GM18508 (cell line): ENCODE measurements at regions not wholly inside any gene's neighbourhood (a gene's known extent, or its start where the extent isn't known, plus 50 kb on each side); places are given as distances from the start of the nearest gene placed in this dataset.
"Not testable (repeated sequence)": the region's sequence is repeated elsewhere in the genome, so short reads cannot be mapped to it uniquely, and the experiment has no call there.

ENCODE experiments used
- ATAC-seq: cut with Tn5 transposase; IDR thresholded peaks from one replicate; pipeline ENCODE4 v1.9.1; 2021; ENCODE audit warnings: moderate number of reproducible peaks; ENCODE audit not compliant: insufficient read depth, unreplicated experiment

DNA sequence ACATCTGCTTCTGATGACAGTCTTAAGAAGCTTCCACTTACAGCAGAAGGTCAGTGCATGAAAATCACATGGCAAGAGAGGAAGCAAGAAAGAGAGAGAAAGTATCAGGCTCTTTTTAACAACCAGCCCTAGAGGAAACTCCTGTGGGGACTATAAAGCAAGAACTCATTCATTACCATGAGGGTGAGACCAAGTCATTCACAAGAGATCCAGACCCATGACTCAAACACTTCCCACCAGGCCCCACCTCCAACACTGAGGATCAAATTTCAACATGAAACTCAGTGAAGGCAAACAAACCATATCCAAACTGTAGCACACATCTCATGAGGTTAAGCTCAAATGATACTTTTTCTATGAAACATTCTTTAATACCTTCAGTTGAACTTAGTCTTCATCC is 643.2 kb upstream of the SYNCRIP start:
- no peak for ATAC-seq

DNA sequence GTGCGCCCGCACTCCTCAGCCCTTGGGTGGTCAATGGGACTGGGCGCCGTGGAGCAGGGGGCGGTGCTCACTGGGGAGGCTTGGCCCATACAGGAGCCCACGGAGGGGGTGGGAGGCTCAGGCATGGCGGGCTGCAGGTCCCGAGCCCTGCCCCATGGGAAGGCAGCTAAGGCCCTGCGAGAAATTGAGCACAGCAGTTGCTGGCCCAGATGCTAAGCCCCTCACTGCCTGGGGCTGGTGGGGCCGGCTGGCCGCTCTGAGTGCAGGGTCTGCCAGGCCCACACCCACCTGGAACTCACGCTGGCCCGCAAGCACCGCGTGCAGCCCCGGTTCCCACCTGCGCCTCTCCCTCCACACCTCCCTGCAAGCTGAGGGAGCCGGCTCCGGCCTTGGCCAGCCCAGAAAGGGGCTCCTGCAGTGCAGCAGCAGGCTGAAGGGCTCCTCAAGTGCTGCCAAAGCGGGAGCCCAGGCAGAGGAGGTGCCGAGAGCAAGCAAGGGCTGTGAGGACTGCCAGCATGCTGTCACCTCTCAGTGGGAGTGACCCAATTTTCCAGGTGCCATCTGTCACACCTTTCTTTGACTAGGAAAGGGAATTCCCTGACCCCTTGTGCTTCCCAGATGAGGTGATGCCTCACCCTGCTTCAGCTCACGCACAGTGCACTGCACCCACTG is 642.3 kb upstream of the SYNCRIP start:
- ATAC-seq: not testable (repeated sequence)

DNA sequence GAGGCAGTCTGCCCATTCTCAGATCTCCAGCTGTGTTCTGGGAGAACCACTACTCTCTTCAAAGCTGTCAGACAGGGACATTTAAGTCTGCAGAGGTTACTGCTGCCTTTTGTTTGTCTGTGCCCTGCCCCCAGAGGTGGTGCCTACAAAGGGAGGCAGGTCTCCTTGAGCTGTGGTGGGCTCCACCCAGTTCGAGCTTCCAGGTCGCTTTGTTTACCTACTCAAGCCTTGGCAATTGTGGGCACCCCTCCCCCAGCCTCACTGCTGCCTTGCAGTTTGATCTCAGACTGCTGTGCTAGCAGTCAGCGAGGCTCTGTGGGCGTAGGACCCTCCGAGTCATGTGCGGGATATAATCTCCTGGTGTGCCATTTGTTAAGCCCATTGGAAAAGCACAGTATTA is 640.9 kb upstream of the SYNCRIP start:
- ATAC-seq: not testable (repeated sequence)

DNA sequence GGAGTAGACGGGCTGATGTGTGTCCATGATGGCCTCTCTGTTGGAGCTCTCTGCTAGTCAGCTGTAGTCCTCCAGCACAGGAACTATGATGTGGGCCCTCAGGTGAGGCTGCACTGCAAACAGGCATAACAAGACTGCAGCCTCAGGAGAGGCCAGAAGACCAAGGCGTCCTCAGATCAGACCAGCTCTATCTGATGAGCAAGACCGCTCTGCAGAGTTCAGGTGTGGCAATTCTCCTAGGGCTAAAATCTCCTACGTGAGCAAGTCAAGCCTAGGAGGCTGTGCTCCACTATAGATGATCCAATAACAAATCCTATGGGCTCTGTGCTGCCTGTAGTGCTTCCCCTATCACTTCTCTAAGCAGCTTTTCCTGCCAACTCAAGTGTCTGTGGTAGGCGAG is 633.4 kb upstream of the SYNCRIP start:
- ATAC-seq: no peak

DNA sequence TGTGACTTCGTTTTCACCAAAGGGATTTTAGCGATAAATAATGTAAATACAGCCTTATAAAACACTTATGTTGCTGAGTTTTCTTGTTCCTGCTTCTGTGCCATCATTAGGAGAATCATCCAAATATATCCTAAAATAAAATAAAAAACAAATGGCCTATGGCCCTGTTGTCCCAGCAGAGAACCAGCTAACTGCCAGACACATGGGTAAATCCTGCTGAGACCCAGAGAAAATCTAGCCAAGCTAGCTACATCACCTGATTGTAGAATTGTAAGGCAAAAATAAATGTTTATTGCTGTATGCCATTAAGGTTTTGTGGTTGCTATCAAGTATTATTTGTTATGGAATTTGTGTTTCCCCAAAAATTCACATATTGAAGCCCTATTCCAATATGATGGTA is 631.2 kb upstream of the SYNCRIP start:
- no peak for ATAC-seq

DNA sequence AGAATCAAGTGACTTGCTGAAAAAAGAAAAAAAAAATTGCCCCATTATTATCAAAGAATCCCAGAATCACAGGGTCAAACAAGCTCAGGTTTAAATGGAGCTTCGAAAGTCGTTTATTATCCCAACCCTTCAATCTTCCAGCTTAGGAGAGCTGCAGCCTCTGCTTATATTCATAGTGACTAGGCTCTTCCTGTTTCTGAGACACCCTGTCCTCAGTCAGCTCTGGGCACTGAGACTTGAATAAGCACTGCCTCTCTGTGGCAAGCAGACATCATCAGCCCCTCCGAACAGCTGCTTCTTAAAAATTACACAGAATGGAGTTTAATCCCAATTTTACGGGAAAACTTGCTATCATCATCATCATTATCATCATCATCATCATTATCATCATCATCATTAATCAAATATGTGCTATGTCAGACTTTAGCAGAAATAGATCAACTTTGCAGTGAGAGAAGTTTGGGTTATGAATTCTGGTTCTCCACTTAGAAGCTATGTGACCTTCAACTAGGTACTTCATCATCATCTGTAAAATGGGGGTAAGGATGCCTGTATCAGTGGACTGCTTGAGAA is 614.0 kb upstream of the SYNCRIP start:
- ATAC-seq: no peak

DNA sequence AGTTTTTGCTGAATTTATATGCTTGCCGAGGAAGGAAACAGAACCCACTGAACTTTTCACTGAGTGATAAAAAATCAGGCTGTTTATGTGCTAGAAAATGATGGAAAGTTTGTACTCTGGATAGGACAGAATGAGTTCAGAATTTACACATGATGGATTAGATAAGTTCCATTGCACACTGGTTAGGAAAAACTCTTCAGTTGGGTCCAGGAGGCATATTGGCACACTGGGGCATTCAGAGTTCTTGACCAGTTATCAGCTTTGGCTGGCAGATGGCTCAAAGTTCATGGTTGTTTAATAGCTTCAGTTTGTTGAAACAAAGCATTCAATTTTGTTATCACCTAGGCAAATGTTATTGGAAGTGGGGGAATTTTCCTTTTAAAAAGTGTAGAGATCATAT is 613.3 kb upstream of the SYNCRIP start:
- no peak for ATAC-seq

DNA sequence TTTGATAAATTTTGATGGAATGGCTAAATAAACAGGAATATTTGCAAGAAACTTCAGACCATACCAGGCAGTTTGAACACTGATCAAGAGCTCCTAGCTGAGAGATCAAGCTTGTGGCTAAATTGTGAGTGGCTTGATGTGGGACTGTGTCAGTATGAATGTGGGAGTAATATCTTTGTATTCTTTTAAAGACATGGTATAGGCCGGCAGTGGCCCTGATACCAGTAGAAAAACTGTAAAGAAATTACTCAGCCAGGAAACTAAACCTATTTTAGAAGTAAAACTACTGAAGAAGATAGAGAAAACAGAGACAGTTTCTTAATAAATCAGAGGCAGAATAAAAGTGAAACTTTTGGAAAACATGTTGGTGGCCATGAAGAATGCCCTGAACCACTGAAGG is 608.4 kb upstream of the SYNCRIP start:
- ATAC-seq: no peak

DNA sequence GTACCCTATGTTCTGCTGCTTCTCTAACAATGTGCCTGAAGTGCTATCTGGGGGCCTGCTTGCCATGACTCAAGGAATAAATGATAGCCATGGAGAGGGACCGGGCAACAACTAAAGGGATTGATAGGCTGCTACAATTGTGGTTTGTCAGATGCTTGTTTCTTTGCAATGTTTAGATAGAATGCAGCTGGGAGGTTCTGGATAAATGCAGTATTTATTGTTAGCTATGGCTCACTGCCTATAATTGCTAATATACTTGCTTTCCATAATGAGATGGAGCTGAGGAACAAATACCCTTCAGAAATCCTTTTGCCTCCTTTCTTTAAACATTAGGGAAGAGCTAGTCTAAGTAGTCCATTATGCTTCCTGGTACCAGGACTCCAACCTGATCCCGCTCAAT is 575.2 kb upstream of the SYNCRIP start:
- ATAC-seq: no peak

DNA sequence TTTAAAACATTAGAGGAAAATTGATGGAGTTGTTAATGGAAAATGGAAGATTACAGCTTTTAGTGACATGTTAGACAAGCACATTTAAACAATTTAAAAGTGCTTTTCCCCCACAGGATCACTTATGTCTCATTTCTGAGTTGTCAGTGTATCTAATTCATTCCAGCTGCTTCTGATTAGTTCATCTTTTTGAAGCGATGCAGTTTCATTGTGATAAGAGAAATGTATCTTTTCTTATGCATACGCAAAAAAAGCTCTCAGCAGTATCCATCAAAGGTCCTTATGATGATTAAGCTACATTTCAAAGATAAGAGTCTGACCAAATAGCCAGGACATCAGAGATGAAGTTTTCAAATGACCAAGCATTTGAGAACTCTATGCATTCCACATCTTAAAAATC is 572.6 kb upstream of the SYNCRIP start:
- no peak for ATAC-seq

DNA sequence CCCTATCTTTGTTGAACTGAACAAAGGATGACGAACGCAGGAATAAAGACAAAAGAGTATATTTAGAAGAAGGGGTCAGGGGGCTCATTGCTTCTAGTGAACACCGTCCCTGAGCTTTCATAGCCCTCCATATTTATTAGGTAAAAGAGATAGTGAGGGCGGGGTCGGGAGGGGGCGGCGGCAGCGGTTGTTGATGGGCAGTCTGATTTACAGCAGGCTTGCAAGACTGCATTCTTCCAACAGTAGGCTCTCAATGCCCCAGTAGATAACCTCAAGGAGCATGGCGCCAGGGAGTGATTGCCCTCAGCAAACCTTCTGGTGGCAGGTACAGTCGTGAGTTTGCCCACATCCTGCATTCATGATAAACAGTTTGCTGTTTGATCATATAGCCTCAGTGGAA is 563.3 kb upstream of the SYNCRIP start:
- ATAC-seq: no peak

DNA sequence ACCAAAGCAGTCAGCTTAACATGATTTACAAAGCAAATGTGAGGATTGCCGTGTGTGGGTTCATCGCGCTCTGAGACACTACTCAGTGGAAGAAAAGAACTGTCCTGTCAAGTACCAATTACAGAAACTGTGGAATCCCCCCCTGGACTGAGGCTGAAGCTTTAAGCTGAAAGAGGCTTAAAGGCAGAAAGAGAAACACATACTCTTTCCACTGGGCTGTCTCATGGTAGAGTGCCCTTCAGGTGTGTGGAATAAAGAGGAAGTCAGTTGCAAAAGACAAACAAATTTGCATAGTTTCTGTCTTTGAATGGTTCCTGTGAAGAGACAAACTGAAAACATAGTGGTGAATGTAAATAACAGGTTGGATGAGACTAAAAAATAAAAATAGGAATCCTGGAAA is 560.4 kb upstream of the SYNCRIP start:
- ATAC-seq: no peak

DNA sequence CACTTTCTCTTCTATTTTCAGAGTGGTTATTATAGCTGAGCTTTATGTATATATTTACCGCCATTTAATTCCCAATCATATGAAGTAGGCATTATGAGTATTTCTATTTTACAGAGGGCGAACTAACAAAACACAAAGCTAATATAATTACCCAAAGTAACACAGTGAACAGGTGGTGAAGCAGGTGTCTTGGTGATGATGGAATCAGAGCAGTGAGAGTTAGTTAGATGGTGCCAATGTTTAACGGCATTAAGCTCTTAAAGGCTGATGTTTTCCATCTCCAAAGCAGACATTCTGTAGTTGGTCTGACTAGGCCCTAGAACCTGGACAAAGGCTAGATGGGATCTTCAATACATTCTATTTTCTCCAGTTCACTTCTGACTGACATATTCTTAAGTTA is 551.1 kb upstream of the SYNCRIP start:
- ATAC-seq: no peak

DNA sequence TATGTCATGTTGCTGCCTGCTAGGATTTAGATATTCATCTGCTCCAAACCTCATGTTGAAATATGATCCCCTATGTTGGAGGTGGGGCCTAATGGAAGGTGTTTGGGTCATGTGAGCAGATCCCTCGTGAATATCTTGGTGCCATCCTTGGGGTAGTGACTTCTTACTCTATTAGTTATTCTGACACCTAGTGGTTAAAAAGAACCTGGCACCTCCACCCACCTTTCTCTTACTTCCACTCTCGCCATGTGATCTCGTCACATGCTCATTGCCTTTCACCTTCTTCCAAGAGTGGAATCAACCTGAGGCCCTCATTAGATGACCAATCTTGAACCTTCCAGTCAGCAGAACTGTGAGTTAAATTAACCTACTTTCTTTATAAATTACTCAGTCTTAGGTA is 549.4 kb upstream of the SYNCRIP start:
- peak; percentile 91 for ATAC-seq

DNA sequence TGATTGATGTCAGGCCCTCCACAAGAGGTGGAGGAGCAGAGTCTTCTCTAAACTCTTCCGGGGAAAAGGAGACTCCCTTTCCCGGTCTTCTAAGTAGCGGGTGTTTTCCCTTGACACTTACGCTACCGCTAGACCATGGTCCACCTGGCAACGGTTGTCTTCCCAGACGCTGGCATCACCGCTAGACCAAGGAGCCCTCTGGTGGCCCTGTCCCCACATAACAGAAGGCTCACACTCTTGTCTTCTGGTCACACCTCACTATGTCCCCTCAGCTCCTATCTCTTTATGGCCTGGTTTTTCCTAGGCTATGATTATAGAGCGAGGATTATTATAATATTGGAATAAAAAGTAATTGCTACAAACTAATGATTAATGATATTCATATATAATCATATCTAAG is 532.5 kb upstream of the SYNCRIP start:
- not testable (repeated sequence) for ATAC-seq

DNA sequence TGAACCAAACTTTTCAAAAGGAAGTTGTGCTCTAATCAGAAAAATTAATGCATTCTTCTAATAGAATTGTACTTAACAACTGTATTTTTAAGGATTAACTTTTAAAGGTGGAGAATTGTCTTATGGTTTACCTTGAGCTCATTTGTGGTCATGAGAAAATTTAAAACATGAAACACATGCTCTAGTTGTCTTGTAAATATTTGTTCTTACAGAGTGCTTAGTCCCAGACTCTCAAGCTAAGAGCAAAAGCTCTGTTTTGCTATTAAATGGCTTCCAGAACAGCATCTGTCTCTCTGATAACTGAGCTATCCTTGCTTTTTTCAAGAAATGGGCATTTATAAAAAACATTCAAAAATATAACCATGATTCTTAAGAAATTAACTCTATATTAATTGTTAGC is 512.2 kb upstream of the SYNCRIP start:
- ATAC-seq: no peak

DNA sequence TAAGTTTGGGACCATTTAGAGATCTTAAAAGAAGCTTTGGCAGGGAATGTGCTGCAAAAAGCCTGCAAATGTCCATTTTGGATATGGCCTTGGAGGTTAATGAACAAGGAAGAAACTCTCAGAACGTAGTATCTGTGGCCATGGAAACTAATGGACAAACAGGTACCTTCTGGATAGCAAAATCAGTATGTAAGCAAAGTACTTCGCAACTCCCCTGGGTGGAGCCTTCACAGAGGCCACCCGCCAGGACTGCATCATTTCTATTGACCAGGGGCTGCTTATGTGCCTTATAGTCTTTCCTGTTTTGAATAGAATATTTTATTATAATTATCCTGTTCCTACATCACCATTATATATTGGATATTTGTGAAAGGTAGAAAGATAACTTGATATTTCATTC is 510.8 kb upstream of the SYNCRIP start:
- no peak for ATAC-seq

DNA sequence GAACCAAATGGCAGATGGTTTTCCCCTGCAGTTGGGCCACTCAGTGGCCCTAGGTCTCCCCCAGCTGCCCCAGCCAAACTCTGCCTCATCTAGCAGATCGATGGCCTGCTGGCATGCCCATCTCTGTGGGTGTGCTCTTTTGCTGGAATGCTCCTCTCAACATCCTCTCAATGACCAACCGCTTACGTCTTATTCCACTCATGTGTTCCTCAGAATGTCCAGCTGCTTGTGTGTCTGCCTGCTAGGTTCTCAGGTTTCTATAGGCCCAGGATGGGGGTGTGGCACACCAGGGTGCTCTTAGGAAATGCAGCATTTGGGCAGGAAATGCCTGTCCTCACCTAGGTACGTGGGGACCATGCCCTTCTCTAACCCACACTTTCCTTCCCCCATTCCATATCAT is 509.9 kb upstream of the SYNCRIP start:
- no peak for ATAC-seq

DNA sequence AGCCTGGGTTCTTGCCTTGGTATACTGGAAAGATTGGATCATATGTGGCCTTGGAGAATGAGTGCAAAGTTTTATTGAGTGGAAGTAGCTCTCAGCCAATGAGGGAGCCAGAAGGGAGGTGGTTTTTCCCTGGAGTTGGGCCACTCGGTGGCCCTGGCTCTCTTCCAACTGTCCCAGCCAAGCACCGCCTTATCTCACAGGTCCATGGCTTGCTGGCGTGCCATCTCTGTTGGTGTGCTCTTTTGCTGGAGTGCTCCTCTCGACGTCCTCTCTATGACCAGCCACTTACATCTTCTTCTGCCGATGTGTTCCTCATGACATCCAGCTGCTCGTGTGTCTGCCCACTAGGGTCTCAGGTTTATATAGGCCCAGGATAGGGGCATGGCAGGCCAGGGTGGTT is 505.9 kb upstream of the SYNCRIP start:
- ATAC-seq: no peak

DNA sequence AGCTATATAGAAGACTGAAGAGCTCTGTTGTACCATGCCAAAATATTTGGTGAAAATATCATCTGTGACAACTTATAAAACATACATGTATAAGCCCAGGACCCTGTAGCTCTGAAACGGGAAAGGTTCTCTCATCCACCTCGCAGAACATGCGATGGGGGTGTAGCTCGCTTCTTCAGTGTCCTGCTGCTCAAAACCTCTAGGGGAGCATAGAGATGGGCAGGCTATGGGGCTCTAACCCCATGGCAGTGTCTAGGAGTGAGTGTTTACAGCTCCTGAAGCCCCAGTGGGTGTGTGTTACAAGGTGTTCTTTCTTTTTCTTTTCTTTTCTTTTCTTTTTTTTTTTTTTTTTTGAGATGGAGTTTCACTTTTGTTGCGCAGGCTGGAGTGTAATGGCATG is 505.2 kb upstream of the SYNCRIP start:
- ATAC-seq: no peak

DNA sequence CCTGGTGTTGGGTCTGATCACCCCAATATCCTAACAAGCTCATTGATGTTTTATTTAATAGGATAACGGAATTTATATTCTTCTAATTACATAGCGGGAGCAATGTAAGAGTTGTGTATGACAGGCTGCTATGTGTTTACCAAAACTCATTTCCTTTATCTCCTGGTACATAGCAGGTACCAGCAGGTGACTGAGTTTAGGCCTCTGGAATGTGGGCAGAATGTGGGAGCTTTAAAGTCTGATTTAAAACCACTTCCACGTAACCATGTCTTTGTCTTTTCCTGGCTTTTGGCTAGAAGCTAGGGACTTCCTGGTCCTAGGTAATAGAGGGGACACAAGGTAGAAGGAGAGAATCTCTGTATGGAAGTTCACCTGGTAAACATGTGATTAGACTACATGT is 504.6 kb upstream of the SYNCRIP start:
- ATAC-seq: no peak

DNA sequence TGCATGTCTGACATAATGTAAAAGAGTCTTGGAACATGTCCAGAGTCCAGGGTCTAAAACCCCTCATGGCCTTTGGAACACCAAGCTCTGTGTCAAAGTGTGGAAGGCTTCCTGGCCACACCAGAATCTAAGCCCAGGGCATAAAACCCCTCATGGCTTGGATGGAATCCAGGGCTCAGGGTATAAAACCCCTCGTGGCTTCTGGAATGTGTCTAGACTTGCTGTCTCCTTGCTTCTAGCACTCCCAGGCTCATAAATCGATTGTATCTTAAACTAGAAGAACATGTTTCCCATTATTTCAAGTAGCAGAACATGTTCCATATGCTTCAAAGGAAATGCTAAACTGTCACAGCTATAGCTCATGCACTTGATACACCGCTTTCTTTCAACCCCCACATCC is 504.1 kb upstream of the SYNCRIP start:
- ATAC-seq: not testable (repeated sequence)

DNA sequence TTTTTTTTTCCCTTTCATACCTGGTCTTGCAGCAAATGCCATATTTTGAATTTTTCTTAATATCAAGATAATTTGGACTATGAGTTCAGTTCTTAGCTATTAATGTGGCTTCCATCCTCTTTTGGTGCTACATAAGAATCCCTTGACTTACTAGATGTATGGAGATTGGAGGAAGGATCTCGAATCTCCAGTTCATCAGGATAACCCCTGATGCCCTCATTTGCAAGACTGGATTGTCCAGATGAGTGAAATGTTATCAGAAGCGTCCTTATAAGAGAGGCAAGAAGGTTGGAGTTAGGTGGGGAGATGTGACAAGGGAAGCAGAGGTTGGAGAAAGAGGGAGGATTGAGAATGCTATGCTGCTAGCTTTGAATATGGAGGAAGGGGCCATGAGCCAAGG is 499.6 kb upstream of the SYNCRIP start:
- ATAC-seq: no peak
